ENCODE measurements at regions not wholly inside any gene's neighbourhood (a gene's known extent, or its start where the extent isn't known, plus 50 kb on each side); places are given as distances from the start of the nearest gene placed in this dataset.
"Not testable (repeated sequence)": the region's sequence is repeated elsewhere in the genome, so short reads cannot be mapped to it uniquely, and the experiment has no call there.

DNA sequence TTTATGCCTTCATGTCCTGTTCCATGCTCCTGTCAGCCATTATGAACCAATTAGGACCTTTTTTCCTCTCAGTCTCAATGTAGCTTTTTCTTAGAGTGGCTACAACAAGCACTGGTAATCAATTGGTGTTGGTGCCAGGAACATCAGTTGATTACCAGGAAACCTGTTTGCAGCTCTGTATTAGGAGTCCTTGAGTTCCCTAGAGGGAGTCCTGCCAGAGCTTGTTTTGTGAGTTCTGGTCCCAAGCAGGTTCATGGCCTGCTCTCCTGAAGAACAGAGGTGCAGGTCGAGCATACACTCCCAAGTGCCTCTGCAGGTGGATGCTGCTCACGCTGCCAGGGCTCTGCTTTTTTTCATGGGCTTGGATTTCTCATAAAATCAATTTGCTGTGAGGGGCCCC is 137.9 kb upstream of the PRR23C start:
- H3K4me3 ChIP-seq (ENCODE audit: low read depth, poor library complexity, severe bottlenecking) = no peak overlapping the region
- 54 to 55% methylated on average over 2 of the region's 2 CpGs for WGBS, 2 donors
- intact Hi-C loops (cut with DNase I; ENCODE audit: low total_unique reads) = no loop called here
- TF ChIP-seq, protein P1, sequence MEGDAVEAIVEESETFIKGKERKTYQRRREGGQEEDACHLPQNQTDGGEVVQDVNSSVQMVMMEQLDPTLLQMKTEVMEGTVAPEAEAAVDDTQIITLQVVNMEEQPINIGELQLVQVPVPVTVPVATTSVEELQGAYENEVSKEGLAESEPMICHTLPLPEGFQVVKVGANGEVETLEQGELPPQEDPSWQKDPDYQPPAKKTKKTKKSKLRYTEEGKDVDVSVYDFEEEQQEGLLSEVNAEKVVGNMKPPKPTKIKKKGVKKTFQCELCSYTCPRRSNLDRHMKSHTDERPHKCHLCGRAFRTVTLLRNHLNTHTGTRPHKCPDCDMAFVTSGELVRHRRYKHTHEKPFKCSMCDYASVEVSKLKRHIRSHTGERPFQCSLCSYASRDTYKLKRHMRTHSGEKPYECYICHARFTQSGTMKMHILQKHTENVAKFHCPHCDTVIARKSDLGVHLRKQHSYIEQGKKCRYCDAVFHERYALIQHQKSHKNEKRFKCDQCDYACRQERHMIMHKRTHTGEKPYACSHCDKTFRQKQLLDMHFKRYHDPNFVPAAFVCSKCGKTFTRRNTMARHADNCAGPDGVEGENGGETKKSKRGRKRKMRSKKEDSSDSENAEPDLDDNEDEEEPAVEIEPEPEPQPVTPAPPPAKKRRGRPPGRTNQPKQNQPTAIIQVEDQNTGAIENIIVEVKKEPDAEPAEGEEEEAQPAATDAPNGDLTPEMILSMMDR (IDR thresholded peaks at IDR 0.05) = no peak
- TF ChIP-seq POLR2A (IDR thresholded peaks at IDR 0.05) = no peak
- no peak for DNase-seq (ENCODE audit: low spot score in 2 of 2)

DNA sequence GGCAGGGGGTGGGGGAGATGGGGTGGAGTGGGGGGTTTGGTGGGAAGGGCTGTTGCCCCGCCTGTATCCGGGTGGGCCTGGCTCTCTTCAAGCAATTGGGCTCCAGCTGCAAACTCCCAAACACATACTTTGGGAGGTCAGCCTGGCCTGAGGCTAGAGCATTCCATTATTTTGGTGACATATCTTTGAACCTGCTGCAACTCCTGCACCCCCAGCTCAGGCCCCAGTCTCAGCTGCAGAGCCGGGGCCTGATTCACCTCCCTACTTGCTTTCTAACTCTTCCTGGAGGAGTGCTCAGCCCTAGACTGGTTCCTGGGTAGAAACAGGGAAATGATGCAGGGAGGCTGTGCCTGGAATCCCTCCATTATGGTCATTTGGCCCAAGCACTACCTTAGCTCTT is 140.8 kb upstream of the PRR23C start:
- intact Hi-C loops (cut with DNase I; ENCODE audit: low total_unique reads) = no loop called here
- TF ChIP-seq POLR2A (IDR thresholded peaks at IDR 0.05) = no peak
- TF ChIP-seq, protein P1 (IDR thresholded peaks at IDR 0.05) = no peak
- no peak for DNase-seq (ENCODE audit: low spot score in 2 of 2)
- WGBS, 2 donors = 86 to 87% methylated on average over 3 of the region's 3 CpGs
- H3K4me3 ChIP-seq (ENCODE audit: low read depth, poor library complexity, severe bottlenecking) = no peak overlapping the region

DNA sequence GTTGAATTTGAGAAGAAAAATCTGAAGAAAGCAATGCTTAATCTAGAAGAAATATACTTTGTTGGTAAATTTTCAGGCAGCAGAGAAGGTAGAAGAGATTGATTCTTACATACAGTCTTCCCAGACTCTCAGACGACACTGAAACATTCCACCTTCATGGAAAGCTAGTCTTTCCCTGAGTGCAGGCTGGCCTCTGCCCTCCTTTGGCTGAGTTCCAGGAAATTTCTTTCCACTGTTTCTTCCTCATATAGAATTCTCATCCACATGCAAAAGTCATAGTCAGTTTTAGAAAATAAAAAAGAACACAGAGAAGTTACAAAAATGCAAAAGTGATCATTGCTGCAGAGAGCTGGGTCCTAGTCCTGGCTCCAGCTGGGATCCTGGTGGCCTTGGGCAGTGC is 142.5 kb upstream of the PRR23C start:
- no peak for DNase-seq (ENCODE audit: low spot score in 2 of 2)
- H3K4me3 ChIP-seq (ENCODE audit: low read depth, poor library complexity, severe bottlenecking) = no peak overlapping the region
- intact Hi-C loops (cut with DNase I; ENCODE audit: low total_unique reads) = no loop called here
- WGBS, 2 donors = 33 to 43% methylated on average over 1 of the region's 1 CpG
- TF ChIP-seq POLR2A (IDR thresholded peaks at IDR 0.05) = no peak
- TF ChIP-seq, protein P1 (IDR thresholded peaks at IDR 0.05) = no peak

DNA sequence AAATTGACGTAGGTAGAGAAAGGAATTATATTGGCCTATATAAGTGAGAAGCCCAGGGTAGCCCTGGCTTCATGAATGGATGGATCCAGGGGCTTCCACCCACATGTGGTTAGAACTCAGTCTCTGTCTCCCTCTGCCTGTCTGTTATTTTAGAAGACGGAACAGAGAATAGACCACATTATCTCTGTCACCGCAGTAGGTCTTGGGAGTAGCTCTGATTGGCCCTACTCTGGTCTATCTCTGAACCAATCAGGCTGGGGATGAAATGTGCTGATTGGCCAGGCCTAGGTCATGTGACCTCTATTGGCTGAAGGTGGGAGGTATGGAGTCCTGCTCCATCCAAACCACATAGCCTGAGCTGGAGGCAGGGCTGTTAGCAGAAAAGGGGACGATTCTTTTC is 143.0 kb upstream of the PRR23C start:
- intact Hi-C loops (cut with DNase I; ENCODE audit: low total_unique reads) = no loop called here
- TF ChIP-seq POLR2A (IDR thresholded peaks at IDR 0.05) = no peak
- 84 to 91% methylated on average over 4 of the region's 4 CpGs for WGBS, 2 donors
- no peak for DNase-seq (ENCODE audit: low spot score in 2 of 2)
- H3K4me3 ChIP-seq (ENCODE audit: low read depth, poor library complexity, severe bottlenecking) = no peak overlapping the region

DNA sequence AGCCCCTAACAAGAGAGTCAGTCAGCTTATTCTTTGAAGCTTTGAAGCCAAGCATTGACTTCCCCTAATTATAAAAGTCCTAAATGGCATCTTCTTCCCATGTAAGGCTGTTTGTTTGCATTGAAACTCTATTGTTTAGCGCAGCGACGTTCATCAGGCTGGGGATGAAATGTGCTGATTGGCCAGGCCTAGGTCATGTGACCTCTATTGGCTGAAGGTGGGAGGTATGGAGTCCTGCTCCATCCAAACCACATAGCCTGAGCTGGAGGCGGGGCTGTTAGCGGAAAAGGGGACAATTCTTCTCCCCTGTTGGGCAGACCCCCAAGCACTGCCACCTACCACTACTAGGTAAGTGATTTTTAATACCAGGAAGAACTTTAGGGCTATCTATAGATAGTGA is 145.3 kb upstream of the PRR23C start:
- H3K4me3 ChIP-seq (ENCODE audit: low read depth, poor library complexity, severe bottlenecking) = no peak overlapping the region
- no peak for DNase-seq (ENCODE audit: low spot score in 2 of 2)
- TF ChIP-seq POLR2A (IDR thresholded peaks at IDR 0.05) = no peak
- TF ChIP-seq, protein P1 (IDR thresholded peaks at IDR 0.05) = no peak
- intact Hi-C loops (cut with DNase I; ENCODE audit: low total_unique reads) = no loop called here
- 96% methylated on average over 5 of the region's 5 CpGs for WGBS, 2 donors

DNA sequence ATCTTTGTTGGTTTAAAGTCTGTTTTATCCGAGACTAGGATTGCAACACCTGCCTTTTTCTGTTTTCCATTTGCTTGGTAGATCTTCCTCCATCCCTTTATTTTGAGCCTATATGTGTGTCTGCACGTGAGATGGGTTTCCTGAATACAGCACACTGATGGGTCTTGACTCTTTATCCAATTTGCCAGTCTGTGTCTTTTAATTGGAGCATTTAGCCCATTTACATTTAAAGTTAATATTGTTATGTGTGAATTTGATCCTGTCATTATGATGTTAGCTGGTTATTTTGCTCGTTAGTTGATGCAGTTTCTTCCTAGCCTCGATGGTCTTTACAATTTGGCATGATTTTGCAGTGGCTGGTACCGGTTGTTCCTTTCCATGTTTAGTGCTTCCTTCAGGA is 149.4 kb upstream of the MRPS22 start:
- DNase-seq (ENCODE audit: low spot score in 2 of 2); H3K4me3 ChIP-seq (ENCODE audit: low read depth, poor library complexity, severe bottlenecking); intact Hi-C loops (cut with DNase I; ENCODE audit: low total_unique reads): not testable (repeated sequence)
- whole genome bisulfite sequencing, 2 donors = 79 to 86% methylated on average over 3 to 4 of the region's 5 CpGs

DNA sequence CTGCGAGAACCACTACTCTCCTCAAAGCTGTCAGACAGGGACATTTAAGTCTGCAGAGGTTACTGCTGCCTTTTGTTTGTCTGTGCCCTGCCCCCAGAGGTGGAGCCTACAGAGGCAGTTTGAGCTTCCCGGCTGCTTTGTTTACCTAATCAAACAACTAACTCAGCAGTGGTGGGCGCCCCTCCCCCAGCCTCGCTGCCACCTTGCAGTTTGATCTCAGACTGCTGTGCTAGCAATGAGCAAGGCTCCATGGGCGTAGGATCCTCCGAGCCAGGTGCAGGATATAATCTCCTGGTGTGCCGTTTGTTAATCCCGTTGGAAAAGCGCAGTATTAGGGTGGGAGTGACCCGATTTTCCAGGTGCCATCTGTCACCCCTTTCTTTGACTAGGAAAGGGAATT is 147.7 kb upstream of the MRPS22 start:
- DNase-seq (ENCODE audit: low spot score in 2 of 2); H3K4me3 ChIP-seq (ENCODE audit: low read depth, poor library complexity, severe bottlenecking); intact Hi-C loops (cut with DNase I; ENCODE audit: low total_unique reads): not testable (repeated sequence)
- 88 to 93% methylated on average over 10 of the region's 10 CpGs for WGBS, 2 donors

Data from lower leg skin (tissue), 4 donors.